Ishikawa (cell line): ENCODE measurements at regions not wholly inside any gene's neighbourhood (a gene's known extent, or its start where the extent isn't known, plus 50 kb on each side); places are given as distances from the start of the nearest gene placed in this dataset.

Experiments
- CEBPB ChIP-seq: IDR thresholded peaks from 2 replicates; pipeline ENCODE4 v1.6.1; 2012
- CREB1 ChIP-seq: IDR thresholded peaks from 2 replicates; pipeline ENCODE4 v1.6.1; 2012; ENCODE audit warnings: low read depth
- EGR1 ChIP-seq: IDR thresholded peaks from 2 replicates; pipeline ENCODE4 v1.6.1; 2012
- EP300 ChIP-seq: IDR thresholded peaks from 2 replicates; pipeline ENCODE4 v1.6.1; 2012; ENCODE audit warnings: borderline replicate concordance
- FOXM1 ChIP-seq: IDR thresholded peaks from 2 replicates; pipeline ENCODE4 v1.6.1; 2012; ENCODE audit warnings: low read depth, borderline replicate concordance
- NFIC ChIP-seq: IDR thresholded peaks from 2 replicates; pipeline ENCODE4 v1.6.1; 2012
- RAD21 ChIP-seq: IDR thresholded peaks from 2 replicates; pipeline ENCODE4 v1.6.1; 2012; ENCODE audit warnings: low read depth
- TAF1 ChIP-seq: IDR thresholded peaks from 2 replicates; pipeline ENCODE4 v1.6.1; 2012; ENCODE audit warnings: low read depth, mild to moderate bottlenecking
- TCF12 ChIP-seq: IDR thresholded peaks from 2 replicates; pipeline ENCODE4 v1.6.1; 2012; ENCODE audit warnings: low read depth
- TEAD4 ChIP-seq: IDR thresholded peaks from 2 replicates; pipeline ENCODE4 v1.6.1; 2012
- YY1 ChIP-seq: IDR thresholded peaks from 2 replicates; pipeline ENCODE4 v1.6.1; 2012; ENCODE audit warnings: low read depth
- ZBTB7A ChIP-seq: IDR thresholded peaks from 2 replicates; pipeline ENCODE4 v1.6.1; 2012; ENCODE audit warnings: low read depth
- TF ChIP-seq, protein P1 (sequence below): IDR thresholded peaks from 2 replicates; pipeline ENCODE4 v1.6.1; 2012
- TF ChIP-seq, protein P2 (sequence below): IDR thresholded peaks from 2 replicates; pipeline ENCODE4 v1.6.1; 2012; ENCODE audit warnings: low read depth, mild to moderate bottlenecking
- TF ChIP-seq, protein P3 (sequence below): IDR thresholded peaks from 2 replicates; pipeline ENCODE4 v1.6.1; 2012

DNA sequence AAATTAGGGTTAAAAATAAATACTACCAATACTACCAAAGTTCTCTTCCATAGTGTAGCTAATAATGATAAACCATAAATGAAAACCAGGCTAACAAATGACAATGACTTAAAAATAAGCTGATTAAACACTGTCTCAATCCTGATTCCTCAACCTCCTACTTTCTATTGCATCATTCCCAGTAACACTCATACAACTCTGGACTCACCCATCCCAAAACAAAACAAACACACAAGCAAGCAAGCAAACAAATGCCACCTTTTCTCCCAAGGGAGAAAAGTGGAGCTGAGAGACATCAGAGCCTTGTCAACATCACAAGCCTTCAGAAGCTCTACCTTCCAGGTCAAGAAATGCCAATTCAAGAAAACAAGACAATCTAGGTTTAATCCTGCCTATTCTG, 620.7 kb downstream of the NYAP2 start:
- TF ChIP-seq CREB1: no peak
- no peak for TF ChIP-seq ZBTB7A
- TF ChIP-seq EGR1: no peak
- TF ChIP-seq TEAD4: no peak
- no peak for TF ChIP-seq TCF12
- TF ChIP-seq CEBPB: no peak
- TF ChIP-seq, protein P1, sequence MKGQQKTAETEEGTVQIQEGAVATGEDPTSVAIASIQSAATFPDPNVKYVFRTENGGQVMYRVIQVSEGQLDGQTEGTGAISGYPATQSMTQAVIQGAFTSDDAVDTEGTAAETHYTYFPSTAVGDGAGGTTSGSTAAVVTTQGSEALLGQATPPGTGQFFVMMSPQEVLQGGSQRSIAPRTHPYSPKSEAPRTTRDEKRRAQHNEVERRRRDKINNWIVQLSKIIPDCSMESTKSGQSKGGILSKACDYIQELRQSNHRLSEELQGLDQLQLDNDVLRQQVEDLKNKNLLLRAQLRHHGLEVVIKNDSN: no peak
- TF ChIP-seq, protein P2, sequence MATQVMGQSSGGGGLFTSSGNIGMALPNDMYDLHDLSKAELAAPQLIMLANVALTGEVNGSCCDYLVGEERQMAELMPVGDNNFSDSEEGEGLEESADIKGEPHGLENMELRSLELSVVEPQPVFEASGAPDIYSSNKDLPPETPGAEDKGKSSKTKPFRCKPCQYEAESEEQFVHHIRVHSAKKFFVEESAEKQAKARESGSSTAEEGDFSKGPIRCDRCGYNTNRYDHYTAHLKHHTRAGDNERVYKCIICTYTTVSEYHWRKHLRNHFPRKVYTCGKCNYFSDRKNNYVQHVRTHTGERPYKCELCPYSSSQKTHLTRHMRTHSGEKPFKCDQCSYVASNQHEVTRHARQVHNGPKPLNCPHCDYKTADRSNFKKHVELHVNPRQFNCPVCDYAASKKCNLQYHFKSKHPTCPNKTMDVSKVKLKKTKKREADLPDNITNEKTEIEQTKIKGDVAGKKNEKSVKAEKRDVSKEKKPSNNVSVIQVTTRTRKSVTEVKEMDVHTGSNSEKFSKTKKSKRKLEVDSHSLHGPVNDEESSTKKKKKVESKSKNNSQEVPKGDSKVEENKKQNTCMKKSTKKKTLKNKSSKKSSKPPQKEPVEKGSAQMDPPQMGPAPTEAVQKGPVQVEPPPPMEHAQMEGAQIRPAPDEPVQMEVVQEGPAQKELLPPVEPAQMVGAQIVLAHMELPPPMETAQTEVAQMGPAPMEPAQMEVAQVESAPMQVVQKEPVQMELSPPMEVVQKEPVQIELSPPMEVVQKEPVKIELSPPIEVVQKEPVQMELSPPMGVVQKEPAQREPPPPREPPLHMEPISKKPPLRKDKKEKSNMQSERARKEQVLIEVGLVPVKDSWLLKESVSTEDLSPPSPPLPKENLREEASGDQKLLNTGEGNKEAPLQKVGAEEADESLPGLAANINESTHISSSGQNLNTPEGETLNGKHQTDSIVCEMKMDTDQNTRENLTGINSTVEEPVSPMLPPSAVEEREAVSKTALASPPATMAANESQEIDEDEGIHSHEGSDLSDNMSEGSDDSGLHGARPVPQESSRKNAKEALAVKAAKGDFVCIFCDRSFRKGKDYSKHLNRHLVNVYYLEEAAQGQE: no peak

DNA sequence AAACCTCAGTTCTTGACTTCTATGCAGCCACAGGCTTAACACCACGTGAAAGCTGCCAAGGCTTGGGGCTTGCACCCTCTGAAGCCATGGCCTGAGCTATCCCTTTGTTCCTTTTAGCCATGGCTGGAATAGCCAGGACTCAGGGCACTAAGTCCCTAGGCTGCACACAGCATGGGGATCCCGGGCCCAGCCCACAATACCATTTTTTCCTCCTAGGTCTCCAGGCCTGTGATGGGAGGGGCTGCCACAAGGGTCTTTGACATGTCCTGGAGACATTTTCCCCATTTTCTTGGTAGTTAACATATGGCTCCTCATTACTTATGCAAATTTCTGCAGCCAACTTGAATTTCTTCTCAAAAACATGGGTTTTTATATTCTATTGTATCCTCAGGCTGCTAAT, 619.1 kb downstream of the NYAP2 start:
- TF ChIP-seq EP300: no peak
- no peak for TF ChIP-seq TEAD4
- no peak for TF ChIP-seq RAD21
- no peak for TF ChIP-seq CREB1
- no peak for TF ChIP-seq TAF1

DNA sequence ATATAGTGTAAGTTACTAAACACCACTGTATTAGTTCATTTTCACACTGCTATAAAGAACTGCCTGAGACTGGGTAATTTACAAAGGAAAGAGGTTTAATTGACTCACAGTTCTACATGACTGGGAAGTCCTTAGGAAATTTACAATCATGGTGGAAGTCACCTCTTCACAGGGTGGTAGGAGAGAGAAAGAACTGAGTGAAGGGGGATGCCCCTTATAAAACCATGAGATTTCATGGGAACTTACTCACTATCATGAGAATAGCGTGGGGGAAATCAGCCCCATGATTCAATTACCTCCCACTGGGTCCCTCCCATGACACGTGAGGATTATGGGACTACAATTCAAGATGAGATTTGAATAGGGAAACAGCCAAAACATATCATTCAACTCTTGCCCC, 618.0 kb downstream of the NYAP2 start:
- no peak for TF ChIP-seq CEBPB
- no peak for TF ChIP-seq ZBTB7A
- no peak for TF ChIP-seq NFIC
- TF ChIP-seq EP300: no peak
- TF ChIP-seq TCF12: no peak
- no peak for TF ChIP-seq YY1
- TF ChIP-seq, protein P1: no peak
- TF ChIP-seq FOXM1: no peak
- no peak for TF ChIP-seq CREB1
- TF ChIP-seq TEAD4: no peak
- TF ChIP-seq RAD21: no peak
- TF ChIP-seq, protein P2: no peak
- TF ChIP-seq, protein P3, sequence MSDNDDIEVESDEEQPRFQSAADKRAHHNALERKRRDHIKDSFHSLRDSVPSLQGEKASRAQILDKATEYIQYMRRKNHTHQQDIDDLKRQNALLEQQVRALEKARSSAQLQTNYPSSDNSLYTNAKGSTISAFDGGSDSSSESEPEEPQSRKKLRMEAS: no peak
- no peak for TF ChIP-seq EGR1
- TF ChIP-seq TAF1: no peak

DNA sequence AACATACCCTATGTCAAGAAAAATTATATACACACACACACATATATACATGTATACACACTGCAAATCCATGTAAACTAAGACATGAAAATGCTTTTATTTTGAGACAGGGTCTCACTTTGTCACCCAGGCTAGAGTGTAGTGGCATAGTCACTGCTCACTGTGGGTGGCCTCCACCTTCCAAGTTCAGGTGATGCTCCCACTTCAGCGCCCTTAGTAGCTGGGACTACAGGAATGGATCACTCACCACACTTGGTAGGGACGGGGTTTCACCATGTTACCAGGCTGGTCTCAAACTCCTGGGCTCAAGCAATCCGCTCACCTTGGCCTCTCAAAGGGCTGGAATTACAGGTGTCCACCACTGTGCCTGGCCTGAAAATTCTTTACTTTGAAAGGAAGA, 617.6 kb downstream of the NYAP2 start:
- TF ChIP-seq EGR1: no peak
- no peak for TF ChIP-seq TAF1
- TF ChIP-seq TCF12: no peak
- no peak for TF ChIP-seq CREB1
- TF ChIP-seq RAD21: no peak
- no peak for TF ChIP-seq FOXM1
- no peak for TF ChIP-seq NFIC
- TF ChIP-seq, protein P2: no peak
- no peak for TF ChIP-seq YY1
- TF ChIP-seq, protein P1: no peak
- TF ChIP-seq, protein P3: no peak
- no peak for TF ChIP-seq EP300
- no peak for TF ChIP-seq CEBPB
- TF ChIP-seq ZBTB7A: no peak
- TF ChIP-seq TEAD4: no peak
